CD4-positive, alpha-beta T cell treated with Interleukin-15 for 1 hour (primary cell): ENCODE measurements at regions not wholly inside any gene's neighbourhood (a gene's known extent, or its start where the extent isn't known, plus 50 kb on each side); places are given as distances from the start of the nearest gene placed in this dataset.

Experiments
- DNase-seq: peaks from one replicate; pipeline ENCODE4 v3.0.0-alpha.2; 2020

DNA sequence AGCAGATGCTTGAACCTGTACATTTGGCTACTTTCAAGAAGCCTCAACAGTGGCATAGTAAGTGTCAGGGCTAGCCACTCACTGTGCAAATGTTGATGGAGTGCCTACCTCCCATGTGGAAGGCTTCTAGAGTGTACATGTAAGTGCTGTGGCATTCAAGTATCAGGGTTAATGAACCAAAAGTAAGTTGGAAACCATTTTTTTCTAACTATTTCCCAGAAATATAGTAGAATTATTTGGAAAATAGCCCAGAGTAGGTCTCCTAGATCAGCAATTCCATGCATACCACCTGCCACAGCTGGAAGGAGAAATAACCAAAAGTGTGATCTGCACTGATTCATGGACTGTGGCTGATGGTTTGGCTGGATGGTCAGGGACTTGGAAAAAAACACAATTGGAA lies 53.3 kb downstream of the FOXD1 start:
- DNase-seq: no peak

DNA sequence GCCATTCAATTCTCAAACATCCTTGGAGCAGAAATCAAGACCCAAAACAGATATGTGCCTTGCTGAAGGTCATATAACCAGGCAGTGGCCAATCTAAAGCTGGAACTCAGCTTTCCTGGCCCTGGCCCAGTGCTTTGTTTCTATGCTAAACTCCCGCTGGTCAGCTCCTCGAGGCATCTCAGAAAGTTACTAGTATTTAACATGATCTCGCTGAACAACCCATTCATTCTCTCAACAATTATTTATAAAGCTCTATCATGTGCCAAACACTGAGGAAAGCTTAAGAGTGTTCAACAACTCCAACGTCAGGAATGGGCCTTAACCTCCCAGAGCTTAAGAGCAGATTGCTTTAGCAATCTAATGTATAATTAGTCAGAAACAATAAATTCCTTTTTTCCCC lies 54.0 kb downstream of the FOXD1 start:
- DNase-seq: no peak

DNA sequence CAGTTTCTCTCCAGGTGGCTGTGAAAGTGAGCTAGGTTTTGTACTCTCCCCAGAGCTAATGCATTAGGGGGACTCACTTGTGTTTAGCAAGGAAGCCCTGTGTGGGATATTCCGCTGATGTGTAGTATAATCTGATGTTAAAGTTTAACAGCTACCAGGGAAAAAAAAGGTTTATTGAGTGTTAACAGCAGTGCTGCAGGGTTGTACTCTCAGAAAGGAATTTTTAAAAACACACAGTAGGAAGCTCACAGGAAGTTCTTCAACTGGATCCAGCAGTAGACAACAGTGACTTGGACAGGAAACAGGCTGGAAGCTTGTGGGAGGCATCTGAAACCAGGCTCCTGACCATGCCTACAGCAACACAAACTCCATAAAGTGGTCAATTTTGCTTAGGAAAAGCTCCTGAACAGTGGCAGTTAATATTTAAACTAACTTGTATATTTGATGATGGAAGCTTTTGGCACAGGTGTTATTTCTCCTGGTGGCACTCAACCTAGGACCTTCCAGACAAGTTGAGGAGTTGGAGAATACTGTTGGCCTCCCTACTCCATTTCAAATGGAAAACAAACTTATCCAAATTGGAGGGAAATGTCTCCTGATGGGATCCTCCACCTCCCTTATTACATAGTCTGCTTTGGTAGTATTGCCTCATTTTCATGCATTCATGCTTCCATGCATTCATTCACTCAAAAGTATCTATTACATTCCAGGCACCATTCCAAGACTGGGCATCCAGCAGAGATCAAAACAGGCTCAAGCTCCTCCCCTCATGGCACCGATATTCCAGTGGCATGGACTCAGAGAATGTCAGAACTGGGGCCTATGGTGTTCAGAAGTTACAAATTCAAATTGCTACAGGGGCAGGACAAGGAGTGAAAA lies 54.7 kb downstream of the FOXD1 start:
- DNase-seq: no peak

DNA sequence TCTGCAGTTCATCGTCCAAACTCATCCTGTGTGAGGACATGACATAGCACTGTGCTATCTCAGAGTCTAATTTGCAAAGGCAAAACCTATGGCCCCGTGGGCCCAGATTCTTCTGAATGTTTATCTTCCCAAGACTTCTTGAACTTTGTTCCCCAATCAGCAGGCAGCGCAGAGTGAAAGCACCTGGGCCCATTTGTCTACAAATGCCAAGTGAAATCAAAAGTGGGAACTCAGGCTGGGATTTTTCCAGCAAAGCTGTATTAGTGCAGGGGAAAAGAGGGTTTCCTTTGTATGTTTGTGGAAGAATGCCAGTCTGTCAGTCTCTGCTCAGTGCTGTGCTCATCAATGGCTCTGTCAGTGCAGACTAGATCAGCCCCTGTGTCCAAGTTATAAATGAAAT lies 55.8 kb downstream of the FOXD1 start:
- no peak for DNase-seq

DNA sequence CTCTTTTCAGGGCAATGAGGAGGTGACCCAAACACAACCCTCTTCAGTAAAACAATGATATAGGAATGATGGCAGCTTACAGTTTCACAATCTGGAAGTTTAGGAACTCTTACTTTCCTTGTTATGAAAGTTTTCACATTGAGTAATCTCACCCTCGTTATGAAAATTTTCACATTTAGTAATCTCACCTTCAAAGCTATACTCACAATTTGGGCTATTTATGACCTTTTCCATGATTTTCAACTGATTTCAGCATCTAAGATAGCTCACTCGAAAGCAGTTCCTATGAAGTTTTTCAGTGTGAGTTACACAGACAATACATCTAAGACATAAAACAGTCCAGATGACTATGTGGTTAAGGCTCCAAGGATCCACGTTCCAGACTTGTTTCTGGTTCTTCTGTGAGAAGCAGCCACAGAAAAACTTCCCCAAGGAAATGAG lies 57.1 kb downstream of the FOXD1 start:
- no peak for DNase-seq

DNA sequence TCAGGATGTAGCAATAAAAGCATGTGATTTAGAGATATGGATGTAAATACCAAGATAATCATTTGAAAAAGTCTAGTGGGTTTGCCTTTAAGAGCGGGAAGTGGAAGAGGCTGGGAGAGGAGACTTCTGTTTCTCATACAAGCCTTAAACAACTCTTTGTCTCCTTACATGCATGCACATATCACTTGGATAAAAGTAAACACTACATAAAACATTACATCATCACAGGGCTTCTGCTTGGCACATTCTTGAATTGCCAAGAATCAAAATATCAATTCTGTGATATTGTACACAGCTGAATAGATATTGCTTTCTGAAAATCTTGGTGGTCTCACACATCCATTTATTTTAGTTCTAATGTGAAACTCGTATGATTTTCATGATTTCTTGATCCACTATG lies 57.6 kb downstream of the FOXD1 start:
- DNase-seq: no peak

DNA sequence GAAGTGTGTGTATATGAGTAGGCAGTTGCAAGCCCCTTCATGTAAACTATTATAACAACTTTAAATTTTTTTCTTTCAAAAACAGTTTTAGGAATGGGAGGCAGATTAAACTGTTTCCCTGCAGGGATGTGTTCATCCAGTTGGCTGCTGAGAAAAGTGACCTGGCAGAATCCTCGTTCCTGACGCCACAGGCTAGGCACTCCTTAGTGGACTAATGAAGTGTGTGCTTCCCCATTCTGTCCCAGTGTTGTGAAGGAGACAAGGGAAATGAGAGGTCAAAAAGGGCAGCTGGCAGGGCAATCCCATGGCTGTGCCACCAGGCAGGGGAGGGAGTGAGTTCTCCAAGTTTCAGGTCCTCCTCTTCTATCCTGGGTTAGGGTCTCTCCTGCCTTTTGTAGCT lies 59.8 kb downstream of the FOXD1 start:
- DNase-seq: no peak

DNA sequence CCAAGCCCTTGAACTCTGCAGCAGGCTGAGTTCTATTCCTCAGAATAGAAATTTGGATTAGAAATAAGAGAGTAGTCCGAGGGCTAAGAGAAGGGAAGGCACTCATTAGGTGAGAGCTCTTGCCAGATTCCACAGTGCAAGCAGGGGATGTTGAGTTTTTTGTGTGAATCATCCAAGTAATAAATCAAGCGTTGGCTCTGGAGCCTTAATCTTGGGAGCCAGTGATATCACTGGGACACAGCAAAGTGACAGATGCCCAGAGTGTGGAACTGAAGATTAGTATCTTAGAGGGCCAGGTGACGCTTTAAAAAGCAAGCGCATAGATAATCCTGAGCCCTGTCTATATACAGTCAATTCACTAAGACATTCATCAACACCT lies 60.3 kb downstream of the FOXD1 start:
- DNase-seq: no peak

DNA sequence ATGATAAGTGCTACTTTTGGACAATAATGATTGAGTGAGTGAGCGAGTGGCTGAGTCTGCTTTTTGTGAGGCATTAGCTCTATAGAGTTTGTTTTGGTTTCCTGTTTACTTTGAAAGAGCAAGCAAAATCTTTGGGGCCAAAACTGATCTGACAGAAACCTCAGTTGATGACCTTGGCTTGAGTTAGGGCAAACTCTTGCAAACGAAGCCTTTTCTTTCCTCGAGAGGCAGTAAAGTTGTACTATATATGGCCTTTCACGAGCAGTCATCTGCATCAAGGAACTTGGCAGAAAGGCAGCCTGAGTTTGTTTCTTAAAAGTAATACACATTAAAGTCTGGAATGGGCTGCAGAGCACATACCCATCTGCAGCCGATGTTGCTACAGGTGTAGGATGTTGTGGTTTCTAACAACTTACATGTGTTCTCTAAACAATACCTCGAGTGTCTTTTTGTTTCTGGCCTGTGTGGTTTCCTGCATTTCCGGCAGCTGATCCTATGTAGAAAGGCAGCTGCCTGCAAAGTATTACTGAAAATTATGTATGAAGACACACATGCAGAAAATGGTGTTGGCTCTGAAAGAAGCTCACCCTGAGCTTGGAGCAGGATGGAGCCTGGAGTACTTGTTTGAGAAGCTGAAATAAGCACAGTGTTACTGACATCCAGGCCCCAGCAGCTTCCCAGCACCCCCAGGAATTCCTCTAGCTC lies 60.8 kb downstream of the FOXD1 start:
- DNase-seq: peak; percentile 37

DNA sequence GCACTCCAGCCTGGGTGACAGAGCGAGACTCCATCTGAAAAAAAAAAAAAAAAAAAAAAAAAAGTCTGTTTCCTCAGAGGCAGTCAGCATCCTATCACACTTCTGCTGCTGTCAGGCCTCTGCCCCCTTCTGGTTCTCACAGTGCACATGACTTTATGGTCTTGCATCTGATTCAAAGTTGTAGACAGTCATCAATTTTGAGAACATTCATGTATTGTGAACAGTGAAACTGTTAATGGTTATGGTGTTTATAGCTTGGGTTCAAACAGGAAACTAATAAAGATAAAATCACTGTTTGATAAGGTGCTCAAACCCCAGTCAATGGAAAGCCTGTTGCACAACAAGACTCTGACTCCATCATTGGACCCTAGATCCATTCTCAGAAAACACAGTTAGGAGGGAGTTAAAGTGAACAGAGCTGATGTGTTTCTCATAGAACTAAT lies 61.4 kb downstream of the FOXD1 start:
- DNase-seq: no peak

DNA sequence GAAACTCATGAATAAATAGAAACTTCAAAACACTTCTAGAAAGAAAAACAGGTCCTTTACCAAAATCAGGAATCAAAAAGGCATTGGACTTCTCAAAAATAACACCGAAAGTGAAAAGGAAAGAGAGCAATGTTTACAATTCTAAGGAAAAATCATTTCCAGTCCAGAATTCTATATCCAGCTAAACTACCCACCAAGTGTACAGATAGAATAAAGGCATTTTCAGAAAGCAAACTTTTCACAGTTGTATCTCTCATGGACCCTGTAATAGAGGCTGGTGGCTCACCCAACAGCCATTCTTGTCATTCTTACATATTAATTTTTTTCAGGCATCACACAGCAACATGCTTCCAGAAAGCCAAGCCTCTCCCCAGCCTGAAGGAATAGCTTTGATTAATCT lies 63.7 kb downstream of the FOXD1 start:
- no peak for DNase-seq

DNA sequence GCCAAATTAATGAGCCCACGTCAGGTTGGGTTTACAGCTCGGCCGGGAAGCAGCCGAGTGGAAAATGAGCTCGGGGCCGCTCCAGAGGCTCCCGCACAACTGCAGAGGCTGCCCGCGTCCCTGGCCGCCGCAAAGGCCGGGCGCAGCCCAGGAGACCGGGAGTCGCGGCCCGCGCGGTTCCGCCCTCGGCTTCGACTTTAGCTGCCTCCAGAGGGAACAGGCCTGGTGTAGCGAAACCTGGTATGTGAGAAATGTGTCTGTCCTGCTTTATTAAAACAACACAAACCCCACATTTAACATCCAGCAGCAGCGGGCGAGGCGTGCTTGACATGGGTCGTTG lies 66.2 kb downstream of the FOXD1 start:
- no peak for DNase-seq

DNA sequence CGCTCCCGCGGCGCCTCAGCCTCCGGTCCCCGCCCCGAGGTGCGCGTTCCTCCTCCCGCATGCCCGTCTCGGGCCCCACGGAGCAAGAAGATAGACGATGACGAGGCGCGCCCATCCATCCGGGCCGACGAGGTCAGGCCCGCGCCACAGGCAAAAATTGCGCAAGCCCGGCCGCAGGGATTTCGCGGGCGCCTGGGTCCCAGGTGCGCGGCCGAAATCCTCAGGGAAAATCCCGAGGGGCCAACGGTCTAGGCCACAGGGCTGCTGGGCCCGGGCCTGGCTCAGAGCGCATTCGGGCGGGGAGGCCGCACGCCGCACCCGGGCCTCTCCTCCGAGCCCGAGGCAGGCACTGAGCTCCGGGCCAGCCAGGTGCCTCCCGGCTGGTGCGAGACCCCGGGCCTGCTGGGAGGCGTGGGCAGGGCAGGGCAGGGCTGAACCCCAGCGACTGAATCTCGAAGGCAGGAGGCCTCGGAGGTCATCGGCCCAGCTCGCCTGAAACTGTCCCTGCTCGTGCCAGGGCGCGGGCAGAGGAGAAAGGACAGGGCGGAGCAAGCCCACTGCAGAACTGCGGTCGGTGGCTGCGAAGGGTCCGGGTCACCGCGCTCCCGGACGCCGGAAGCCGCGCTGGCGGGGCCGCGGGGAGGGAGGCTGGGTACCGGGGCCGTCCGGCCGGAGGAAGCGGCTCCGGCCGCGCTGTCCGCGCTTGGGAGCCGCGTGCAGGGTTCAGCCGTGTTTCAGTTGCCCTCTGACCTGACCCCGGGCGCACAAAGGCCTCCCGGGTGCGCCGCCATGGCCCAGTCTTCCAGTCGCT lies 66.8 kb downstream of the FOXD1 start:
- DNase-seq: no peak

DNA sequence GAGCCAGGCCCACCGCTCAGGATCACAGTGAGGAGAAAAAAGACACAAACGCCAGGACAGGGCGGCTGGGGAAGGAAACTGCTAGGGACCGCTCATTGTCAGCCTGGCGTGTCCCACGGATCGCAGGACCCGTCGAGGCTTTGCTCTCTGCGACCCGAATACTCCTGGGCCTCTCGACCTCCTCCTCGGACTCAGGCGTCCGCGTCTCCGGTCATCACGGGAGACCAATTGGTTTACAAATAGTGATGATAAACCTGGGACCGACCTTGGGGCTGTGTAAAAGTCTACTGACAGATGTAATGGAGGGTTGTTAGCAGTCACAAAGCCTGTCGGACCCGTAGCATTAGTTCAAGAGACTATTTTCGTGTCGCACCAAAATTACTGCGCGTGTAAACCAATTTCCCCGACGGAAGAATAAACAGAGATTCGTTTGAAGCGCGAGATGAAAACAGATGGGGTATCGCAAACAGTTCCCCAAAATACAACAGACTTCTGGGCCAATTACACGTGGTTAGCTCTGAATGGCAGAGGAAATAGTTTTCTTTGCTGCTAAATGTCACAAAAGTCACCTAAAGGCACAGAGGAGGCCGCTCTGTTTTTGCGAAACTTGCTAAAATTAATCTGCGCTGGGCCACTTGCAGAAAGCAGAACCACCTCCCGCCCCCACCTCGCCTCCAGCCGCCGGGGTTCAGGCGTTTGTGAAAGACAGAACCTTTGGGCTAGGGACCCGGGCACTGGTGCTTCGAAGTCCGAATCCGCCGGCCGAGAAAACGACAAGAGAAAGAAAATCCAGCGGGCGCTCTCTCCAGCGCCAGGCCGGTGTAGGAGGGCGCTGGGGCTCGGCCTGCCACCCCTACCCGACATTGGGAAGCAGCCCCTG lies 67.6 kb downstream of the FOXD1 start:
- no peak for DNase-seq

DNA sequence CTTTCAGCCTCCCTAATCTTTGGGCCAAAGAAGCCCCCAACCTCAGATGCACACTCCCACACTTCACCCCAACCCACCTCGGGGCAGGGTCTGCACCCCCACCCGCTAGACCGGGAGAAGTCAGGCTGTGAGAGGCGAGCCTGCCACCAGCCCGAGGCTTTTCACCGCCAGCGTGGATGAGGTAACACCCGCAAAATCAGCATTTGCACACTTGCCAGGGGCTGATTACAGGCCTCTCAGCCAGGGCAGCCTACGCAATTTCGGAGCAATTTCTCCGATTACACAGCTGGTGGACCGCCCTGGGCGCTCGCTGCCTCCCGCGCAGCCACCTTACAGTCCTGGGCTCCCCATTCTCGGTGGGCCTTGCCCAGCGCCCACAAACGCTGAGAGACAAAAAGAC lies 68.5 kb downstream of the FOXD1 start:
- DNase-seq: no peak

DNA sequence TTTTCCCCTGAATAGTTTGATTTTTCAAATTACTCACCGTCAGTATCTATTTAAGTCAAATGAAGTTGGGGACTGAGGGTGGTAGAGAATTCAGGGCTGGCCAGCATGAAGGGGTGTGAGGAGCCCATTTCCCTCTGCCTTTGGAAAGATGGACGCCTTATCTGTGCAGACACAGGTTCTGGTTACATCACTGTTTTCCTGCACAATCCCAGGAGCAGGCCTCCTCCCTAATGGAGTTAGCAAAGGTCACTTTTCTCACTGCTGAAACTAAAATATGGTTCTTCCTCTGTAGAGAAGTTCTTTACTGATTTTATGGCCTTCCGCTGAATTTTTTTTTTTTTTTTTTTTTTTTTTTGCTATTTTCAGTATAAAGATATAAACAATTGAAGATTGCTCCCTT lies 69.1 kb downstream of the FOXD1 start:
- DNase-seq: no peak

DNA sequence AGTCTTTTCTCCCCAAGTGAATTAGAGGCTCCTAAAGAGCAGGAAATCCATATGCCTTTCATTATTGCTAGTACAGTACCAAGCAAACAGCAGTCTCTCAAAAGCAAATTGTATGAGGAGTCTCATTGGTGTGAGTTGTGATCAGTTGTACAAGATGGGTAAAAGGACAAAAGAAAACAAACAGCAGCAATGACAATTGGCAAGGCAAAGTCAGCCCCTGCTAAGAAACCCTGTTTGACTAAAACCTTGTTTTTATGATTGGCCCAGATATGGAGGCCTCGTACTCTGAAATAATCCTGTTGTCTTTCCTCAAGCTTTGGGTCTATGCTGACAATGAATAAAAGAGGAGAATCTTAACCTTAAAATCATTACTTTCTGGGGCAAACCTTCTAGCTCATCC lies 69.8 kb downstream of the FOXD1 start:
- DNase-seq: no peak

DNA sequence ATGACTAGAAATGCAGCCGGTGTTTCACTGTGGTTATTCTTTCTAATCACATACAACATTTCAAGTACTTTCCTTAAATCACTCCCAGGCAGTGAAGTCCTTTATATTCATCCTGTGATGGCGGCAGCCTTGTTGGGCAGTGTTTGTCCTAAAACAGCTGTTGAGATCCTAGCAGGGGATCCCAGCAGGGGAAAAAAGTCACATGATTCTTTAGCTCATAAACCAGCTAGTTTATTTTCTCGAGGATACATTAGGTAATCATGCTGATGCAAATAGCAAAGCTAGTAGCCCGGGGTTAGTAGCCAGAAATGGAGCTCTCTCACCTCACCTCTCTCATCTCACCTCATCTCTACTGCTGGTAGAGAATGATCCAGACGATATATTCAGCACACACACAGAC lies 70.5 kb downstream of the FOXD1 start:
- DNase-seq: no peak

DNA sequence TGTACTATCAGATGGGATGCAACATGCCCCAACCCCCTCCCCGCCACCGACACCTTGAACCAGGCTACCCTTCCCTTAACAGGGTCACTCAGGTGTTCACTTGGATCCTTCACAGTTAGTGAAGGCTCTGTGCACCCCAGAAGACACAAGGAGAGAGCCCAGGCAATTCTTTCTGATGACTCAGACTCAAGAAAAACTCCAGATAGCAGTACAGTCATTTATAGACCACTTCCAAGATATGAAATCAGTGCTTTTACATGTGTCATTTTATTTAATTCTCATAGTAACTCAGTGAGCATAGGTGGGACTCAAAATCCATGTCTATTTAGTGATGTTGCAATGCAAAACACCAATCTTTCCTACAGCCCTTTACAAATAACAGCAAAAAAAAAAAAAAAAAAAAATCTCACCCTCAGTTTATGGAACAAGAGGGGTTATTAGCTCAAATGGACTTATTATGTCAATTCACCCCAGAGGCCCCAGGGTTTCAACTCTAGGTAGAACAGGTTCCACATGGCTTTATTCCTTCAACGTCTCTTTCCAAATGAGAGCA lies 71.9 kb downstream of the FOXD1 start:
- DNase-seq: no peak

DNA sequence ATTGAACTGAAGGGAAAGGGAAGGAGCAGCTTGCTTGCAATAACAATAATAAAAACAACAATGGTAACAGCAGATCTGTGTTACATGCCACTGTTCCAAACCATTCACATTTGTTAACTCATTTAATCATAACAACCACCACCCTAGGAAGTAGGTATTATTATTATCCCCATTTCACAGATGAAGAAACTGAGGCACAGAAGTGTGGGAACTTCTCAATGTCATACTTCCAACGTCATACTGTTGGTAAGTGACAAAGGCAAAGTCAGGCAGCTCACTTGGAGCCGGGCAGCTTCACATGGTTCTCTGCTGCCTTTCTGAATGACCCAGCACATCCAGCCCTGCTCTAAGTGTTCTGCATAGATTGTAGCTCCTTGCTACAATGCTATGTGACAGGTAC lies 72.6 kb downstream of the FOXD1 start:
- DNase-seq: no peak

DNA sequence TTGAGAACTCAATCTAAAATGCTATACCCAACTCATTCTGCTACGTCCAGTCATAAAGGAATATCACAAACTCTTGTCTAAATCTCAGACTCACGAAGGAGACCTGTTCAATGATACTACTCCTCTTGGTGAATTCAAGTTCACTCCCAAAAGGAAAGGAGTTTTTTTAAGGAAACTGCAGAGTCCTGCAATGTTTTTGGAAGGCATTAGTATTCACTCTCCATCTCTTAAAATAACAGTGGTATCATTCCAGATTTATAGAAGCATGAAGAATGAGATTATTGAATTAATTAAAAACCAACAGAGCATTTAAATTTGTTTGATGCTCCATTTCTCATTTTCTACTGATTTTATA lies 73.4 kb downstream of the FOXD1 start:
- no peak for DNase-seq

DNA sequence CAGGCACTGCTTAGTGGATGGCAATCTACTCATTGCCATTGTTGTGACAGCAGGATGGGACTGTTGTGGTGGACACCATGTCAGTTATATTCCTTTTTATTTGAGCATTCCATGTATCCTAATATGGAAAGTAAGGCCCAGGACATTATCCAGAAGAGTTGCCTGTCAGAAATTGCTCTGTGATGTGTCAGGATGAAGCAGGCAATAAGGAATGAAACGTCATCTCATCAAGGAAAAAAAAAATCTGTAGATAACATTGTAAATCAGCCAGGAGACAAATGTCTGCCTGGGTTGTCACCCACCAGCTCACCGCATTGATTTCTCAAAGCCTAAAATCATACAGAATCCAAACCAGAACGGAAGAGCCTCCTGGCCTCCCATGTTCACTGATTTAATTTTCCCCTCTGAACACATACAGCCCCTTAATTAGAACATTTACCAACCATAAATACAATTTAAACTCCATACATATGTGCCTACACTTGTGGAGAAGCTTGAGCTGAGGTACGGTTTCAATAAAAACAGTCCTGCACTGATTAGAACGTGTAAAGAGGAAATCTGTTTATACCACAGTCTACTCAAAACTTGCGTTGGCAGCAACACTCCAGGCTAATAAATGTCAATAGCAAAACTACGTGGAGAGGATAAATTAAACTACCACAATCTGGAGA lies 73.9 kb downstream of the FOXD1 start:
- DNase-seq: no peak
